K562 (cell line): ENCODE measurements at regions not wholly inside any gene's neighbourhood (a gene's known extent, or its start where the extent isn't known, plus 50 kb on each side); places are given as distances from the start of the nearest gene placed in this dataset.
"Not testable (repeated sequence)": the region's sequence is repeated elsewhere in the genome, so short reads cannot be mapped to it uniquely, and the experiment has no call there.

ENCODE experiments used
- CEBPB ChIP-seq: fragments of 450-650 bp; IDR thresholded peaks from 2 replicates; pipeline ENCODE4 v1.6.1; 2016; ENCODE audit warnings: missing genetic modification characterization, missing compliant biosample characterization
- XRCC5 ChIP-seq: fragments of 200-400 bp; formaldehyde crosslinking; IDR thresholded peaks from 2 replicates; pipeline ENCODE4 v1.6.1; 2017; ENCODE audit warnings: low read depth, mild to moderate bottlenecking, low read length
- TF ChIP-seq, protein P1 (sequence below), 3 experiments: IDR thresholded peaks in 2 of 3; conservative IDR thresholded peaks in 1 of 3; 2 replicates each; pipeline ENCODE4 v1.5.1; 2011 to 2012; ENCODE audit warnings: low read length in 3 of 3, mild to moderate bottlenecking in 3 of 3, control low read depth in 2 of 3, improper control_type of control experiment in 1 of 3, inconsistent platforms in 1 of 3, low read depth in 1 of 3, mixed read lengths in 1 of 3, moderate library complexity in 1 of 3; ENCODE audit not compliant: insufficient read depth in 2 of 3

GRCh38 chr16:18101077-18101476, 235.5 kb downstream of the NPIPA8 start:
- TF ChIP-seq CEBPB (tag); XRCC5: not testable (repeated sequence)
- TF ChIP-seq, protein P1, sequence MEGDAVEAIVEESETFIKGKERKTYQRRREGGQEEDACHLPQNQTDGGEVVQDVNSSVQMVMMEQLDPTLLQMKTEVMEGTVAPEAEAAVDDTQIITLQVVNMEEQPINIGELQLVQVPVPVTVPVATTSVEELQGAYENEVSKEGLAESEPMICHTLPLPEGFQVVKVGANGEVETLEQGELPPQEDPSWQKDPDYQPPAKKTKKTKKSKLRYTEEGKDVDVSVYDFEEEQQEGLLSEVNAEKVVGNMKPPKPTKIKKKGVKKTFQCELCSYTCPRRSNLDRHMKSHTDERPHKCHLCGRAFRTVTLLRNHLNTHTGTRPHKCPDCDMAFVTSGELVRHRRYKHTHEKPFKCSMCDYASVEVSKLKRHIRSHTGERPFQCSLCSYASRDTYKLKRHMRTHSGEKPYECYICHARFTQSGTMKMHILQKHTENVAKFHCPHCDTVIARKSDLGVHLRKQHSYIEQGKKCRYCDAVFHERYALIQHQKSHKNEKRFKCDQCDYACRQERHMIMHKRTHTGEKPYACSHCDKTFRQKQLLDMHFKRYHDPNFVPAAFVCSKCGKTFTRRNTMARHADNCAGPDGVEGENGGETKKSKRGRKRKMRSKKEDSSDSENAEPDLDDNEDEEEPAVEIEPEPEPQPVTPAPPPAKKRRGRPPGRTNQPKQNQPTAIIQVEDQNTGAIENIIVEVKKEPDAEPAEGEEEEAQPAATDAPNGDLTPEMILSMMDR (IDR thresholded peaks at IDR 0.05 in 2 of 3, conservative IDR thresholded peaks at IDR 0.05 in 1 of 3; ENCODE audit: insufficient read depth in 2 of 3, low read depth in 1 of 3, low read length in 3 of 3), result not testable (repeated sequence)
